ENCODE measurements at regions not wholly inside any gene's neighbourhood (a gene's known extent, or its start where the extent isn't known, plus 50 kb on each side); places are given as distances from the start of the nearest gene placed in this dataset.
"Not testable (repeated sequence)": the region's sequence is repeated elsewhere in the genome, so short reads cannot be mapped to it uniquely, and the experiment has no call there.

DNA sequence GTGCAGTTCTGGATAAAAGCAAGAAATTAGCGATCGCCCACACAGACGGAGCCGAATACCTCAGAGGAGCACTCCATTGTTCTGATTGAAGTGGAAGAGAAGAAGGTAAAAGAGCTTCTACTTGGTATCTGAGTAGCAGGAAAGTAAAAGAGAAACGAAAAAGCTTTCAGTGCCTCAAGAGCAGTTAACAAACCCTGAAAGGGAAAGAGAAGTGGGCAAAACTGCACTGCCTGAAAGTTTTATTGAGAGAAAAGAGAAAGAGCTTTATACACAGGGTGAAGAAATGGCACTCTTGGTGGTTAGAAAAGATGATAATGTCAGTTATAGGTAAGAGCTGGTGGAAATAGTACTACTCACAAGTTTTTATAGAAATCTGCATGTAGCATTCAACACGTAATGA is 192.8 kb downstream of the CDCA7 start:
- DNase-seq (ENCODE audit: low spot score) = no peak

DNA sequence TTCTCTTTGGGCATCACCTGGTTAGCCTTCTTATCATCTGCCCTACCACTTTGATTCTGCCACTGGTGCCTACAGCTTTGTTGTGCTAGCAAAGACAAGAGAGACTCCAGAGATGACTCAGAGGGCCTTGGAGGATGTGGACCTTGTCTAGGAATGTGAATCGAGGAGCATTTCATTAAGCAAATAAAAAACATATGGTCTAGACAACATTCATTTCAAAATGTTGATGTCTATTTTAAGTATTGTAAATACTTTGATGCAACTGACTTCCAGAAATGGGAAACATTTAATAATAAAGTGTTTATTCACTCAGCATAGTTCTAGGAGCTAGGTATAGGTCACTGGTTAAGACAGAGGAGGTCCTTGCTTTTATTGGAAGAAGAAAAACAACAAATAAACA is 195.5 kb downstream of the CDCA7 start:
- DNase-seq (ENCODE audit: low spot score) = no peak

DNA sequence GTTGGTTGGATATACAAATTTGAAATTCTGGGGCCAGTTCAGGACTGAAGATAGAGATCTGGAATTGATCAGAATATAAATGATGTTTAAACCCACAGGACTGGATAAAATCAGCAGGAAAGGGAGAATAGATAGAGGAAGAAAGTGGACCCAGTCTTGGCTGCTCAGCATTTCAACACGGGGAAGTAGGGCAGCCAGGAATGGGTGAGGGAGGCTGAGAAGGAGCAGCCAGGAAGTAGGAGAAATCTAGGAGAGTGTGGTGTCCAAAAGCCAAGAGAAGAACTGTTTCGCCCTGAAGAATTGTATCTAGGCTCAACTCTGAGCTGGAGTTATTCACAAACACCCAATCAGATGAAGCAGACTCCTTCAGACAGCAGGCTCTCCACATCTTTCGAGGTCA is 197.9 kb downstream of the CDCA7 start:
- DNase-seq (ENCODE audit: low spot score) = no peak

DNA sequence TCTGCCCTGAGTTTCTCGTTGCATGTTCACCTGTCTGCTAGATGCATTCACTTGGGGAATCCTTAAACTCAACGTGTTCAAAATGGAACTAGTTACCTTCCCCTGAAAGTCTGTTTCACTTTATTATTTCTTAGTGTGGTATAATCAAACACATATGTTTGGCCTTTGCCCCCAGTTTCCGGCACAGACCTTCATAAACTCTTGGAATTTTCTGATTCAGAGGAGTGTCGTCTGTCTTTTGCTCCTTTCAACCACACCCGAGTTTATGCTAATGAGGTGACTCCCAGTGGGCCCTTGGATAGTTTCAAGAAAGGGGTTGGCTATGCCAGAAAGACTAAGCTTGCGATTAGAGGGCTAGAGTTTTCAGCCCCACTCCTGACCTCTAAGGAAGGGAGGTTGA is 198.9 kb downstream of the CDCA7 start:
- DNase-seq (ENCODE audit: low spot score) = no peak

DNA sequence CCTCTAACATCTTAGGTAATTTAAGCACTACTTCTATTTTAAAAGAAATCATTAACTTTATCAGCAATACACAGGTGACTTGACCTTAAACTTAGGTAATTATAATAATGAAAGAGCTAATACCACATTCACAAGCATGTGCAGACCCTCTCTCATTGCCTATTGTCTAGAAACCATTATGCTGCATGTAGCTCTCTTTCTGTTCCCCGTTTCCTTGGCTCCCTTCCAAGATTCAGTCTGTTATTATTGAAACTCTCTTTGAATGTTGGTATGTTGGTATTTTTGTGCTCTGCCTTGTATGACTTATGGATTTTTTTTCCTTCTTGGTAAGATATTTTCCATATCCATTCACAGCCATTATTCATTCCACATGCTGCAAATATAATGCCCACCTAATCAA is 201.2 kb downstream of the CDCA7 start:
- DNase-seq (ENCODE audit: low spot score) = no peak

DNA sequence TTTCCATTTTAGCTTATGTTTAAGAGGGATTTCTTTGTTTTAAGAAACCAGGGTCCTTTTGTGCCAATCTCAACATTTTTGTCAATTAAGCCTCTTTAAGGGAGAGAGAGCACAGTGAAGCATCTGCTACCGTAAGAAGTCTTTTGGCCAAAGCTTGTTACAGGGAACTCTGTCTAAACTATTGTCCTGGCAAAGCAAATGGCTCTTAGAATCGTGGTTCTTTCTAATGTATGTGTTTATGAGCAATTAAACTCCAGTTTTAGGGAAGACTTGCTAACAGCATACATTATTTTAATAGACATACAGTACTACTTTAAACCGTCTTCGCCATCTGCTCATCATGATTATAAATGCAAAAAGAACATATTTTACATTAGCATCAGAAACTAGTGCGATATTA is 202.1 kb downstream of the CDCA7 start:
- DNase-seq (ENCODE audit: low spot score) = no peak

DNA sequence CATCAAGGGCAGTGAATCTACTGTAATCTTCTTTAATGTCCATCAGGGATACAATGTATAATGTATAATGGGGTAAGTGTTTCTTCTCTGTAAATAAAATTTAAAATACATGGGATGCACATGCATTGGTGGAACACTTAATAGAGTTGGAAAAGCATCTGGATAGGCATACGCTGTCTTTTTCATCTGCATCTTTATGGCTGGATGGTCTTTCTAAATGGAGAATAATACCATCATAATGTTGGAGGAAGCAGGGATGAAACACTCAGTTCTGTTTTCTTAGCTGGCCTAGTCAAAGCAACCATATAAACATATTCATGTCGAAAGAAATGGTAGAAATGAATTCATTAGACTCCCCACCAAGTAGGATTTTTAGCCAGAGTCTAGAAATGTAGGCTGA is 202.8 kb downstream of the CDCA7 start:
- no peak for DNase-seq (ENCODE audit: low spot score)

DNA sequence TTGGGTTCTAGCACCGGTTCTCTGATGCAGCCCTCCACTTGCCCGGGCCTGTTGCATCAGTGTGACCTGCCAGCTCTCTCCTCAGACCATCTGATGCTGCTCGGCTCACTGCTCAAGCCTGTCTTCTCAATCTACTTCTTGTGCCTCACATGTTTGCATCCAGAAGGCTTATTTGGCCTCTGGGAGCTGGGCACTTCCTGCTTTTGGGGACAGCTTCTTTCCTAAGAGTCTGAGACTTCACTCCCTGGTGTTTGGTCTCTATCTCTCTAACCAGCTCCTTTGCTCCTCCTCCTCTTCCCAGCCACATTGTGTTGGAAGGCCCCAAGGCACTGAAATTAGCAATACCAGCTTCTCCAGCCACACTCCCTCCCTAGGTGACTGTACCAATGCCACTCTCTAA is 212.8 kb downstream of the CDCA7 start:
- DNase-seq (ENCODE audit: low spot score) = no peak

DNA sequence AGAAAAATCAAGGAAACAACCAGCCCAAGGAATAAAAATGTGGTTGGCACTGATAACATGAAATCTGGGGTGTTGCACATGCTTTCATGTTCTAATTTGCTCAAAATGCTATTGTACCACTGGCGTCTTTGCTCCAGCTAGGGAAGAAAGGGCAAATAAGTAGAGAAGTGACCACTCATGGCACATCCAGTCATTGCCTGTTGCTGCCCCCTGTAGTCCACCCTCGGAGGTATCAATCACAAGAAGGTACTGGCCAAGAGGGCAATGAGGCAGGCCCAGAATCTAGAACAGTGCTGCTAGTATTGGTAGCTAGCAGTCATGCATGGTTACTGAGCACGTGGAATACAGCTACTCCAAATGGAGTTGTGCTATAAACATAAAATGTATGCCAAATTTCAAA is 213.4 kb downstream of the CDCA7 start:
- DNase-seq (ENCODE audit: low spot score) = no peak

DNA sequence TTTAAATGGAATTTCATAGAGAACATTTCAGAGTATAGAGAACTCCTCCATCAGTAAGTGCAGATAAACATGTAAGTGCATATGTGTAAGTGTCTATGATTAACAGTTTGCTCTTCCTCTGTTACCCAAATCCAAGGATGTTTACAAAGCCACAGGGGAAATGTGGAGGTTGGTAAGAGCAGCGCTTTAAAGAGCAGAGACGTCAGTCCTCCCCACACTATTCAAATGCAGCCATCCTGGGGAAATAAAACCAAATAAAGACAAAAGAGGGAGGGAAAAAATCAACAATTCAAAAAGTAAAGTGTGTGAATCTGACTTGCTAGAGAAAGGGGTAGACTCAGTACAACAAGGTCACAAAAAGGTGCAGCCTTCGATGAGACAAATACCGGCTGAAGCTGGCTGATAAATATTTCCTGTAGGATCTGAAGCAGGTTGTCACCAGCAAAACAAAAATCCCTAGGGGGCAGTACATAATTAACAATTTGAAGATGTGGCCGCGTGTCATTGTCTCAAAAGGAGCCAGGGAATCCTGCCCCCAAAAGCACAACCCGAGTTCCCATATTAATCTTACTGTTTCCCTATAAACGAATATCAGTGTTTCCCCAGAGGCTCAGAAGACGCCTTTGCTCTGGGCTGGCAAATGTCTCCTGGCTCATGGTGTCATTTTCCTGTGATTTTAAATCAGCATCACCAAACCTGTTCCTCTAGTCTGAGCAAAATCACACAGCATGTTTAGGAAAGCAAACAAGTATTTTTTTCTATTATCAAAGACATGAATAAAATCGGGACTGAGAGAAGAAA is 216.5 kb downstream of the CDCA7 start:
- no peak for DNase-seq (ENCODE audit: low spot score)

DNA sequence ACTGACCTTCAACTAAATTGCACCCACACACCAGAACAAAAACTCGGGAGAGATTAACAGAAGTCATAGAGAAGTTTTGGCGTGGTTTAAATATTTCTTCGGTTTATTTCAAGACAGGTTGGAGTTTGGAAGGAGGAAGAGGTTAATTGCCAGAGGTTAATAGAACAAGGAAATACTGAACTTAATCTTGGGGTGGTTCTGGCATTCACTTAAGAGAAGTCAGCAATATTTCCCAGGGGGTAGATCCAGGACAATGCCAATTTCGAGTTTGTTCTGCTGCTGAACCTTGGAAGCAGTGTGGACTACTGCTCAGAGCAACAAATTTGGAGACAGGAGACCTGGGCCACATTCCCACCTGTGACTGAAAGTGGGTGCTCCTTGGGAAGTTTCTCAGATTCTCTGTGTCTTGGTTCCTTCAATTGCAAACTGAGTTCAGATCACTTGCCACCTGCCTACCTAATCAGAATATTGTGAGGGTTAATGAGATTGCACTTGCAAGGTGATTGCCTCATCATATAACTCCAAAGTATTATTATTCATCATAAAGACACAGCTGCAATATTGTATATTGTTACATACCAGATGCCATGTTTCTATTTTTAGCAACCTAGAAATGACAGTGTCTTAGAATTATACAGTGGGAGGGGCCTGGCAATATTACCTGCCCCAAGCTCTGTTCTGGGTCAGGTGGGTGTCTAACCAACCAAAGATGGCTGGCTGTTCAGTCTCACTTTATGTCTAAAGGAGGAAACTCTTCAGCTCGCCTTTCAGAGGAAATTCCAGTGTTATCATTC is 217.4 kb downstream of the CDCA7 start:
- no peak for DNase-seq (ENCODE audit: low spot score)

DNA sequence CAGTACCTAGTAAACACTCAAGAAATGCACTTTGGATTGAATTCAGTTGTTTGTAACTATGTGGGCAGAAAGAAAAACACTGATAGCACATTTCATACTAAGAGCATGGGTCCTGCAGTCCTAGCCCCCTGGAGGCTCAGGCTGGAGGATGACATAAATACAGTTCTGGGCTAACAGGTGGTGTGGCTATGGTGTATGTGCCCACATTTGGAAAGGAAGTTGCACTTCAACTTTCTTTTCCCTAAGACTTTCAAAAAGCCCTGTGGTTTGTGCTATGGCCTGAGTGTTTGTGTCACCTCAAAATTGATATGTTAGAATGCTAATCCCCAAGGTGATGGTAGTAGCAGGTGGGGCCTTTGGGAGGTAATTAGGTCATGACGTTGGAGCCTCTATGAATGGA is 218.2 kb downstream of the CDCA7 start:
- DNase-seq (ENCODE audit: low spot score) = no peak

DNA sequence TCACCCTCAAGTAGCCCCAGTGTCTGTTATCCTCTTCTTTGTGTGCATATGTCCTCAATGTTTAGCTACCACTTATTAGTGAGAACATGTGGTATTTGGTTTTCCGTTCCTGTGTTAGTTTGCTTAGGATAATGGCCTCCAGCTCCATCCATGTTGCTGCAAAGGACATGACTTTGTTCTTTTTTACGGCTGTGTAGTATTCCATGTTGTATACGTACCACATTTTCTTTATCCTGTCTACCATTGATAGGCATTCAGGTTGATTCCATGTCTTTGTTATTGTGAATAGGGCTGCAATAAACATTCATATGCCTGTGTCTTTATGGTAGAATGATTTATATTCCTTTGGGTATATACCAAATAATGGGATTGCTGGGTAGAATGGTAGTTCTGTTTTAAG is 219.1 kb downstream of the CDCA7 start:
- DNase-seq (ENCODE audit: low spot score) = not testable (repeated sequence)

DNA sequence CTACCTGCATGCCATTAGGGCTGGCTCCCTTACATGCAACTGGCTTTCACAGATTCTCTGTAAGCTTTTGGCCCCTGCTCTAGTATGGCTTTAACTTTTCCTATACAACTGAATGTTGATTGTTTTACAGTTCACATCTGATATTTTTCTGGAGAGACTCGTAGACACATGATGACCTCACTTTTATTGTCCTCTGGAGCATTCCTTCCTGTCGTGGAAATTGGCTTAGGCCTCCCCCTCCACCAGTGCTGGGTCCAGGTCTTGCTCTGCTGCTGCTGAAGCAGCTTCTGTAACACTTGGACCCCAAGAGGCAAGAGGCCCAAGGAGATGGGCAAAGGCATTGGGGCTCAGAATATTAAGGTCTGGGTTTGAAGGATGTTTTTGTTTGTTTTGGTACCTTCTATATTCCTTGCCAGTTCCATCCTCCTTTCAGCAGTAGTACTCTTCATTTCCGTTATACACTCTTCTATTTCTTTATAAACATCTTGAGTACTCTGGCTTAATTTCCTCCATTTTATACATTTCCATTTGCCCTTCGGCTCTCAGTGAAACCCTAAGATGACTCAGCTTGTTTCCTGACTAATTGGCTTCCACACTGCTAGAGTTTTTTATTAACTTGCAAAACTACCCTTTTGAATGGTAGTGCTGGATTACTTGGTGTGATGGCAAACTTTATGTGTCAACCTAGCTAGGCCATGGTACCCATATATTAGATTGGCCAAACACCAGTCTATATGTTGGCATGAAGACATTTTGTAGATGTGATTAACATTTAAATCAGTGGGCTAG is 219.8 kb downstream of the CDCA7 start:
- no peak for DNase-seq (ENCODE audit: low spot score)

DNA sequence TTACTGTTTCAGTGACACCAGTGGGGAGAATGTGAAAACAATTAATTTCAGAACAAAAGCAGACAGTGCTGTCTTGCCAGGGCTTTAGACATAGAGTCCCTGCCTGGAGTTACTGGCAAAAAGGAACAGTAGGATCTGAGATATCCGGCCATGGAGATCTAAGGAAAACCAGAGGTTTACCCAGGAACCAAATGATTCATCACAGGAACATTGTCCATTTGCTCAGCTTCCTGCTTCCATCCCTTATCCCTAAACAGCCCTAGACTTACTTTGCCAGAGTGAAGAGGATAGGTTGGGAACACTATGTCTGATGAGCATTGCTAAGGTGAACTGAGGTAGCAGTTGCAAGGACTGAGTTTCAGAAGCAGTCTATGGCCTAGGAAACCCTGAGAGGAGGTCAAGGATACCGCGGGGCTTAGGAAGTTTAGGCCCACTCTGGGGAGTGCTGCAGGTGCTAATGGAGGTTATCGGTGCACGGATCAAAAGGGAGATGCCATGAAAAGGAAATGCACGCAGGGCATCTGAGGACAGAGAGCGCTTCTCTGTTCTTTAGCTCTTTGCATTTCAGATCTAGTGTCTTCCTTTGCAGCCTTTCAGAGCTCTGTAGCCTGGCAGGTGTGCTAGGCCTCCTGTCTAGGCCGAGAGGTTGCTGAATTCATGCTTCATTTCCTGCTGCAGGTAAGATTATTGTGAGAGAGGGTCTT is 223.9 kb downstream of the CDCA7 start:
- DNase-seq (ENCODE audit: low spot score) = no peak

DNA sequence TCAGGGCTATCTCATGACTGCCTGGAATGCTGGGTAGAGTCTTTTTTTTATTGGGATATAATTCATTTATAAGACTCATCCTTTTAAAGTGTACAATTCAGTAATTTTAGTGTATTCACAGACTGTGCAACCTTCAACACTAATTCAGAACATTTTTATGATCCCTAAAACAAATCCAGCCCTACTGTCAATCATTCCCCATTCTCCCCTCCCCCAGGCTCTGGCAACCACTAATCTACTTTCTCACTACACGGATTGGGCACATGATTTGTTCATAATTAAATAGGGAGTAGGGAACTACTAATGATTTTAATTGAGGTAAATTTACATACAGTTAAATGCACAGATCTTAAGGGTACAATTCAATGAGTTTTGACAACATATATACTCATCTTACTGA is 225.7 kb downstream of the CDCA7 start:
- DNase-seq (ENCODE audit: low spot score) = no peak

DNA sequence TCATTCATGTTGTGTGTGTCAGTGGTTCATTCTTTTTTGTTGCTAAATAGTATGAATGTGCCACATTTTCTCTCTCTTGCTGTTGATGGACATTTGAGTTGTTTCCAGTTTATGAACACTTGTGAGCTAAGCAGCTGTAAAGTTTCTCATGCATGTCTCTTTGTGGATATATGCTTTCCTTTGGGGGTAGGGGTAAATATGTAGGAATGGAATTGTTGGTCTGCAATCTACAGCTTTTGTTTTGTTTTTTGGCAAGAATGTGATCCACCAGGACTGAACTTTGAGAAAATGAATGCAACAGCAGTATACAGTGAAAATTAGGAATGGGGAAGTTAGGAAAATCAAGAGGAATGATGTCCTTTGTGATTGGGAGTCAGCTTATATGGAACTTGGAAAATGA is 226.3 kb downstream of the CDCA7 start:
- DNase-seq (ENCODE audit: low spot score) = no peak

DNA sequence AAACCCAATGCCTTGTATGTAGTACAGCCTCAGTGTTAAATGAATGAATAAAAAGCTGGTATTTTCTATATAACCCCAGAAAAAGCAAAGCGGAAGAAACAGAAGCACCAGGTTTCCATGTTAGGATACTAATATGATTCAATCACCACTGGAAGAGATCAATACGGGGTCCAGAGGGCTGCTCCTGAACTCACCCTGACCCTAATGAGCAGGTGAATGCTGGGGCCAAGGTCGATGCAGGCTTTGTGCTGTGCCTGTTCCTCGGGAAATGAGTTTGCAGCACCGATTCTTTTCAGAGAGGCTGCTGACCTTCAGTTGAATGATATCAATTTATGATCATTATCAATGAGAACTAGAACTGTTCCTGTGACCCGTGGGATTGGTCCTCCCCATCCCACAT is 228.5 kb downstream of the CDCA7 start:
- no peak for DNase-seq (ENCODE audit: low spot score)

DNA sequence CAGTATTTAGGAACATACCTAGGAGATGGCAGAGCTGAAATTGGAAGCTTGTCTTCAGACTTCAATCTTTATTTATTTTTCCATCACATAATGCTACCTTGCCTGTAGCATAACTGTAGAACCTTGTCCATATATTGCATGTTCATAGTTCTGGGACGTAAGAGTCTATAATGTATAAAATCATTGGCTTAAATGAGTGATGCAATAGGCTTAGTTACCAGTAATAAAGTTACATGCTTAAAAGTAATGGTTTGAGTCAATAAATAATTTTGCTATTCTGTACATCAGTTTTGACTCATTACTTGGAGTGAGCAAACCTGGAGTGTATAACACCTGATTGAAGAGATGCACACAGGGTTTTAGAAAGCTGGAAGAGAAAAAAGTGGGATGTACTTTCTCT is 229.3 kb downstream of the CDCA7 start:
- DNase-seq (ENCODE audit: low spot score) = no peak

DNA sequence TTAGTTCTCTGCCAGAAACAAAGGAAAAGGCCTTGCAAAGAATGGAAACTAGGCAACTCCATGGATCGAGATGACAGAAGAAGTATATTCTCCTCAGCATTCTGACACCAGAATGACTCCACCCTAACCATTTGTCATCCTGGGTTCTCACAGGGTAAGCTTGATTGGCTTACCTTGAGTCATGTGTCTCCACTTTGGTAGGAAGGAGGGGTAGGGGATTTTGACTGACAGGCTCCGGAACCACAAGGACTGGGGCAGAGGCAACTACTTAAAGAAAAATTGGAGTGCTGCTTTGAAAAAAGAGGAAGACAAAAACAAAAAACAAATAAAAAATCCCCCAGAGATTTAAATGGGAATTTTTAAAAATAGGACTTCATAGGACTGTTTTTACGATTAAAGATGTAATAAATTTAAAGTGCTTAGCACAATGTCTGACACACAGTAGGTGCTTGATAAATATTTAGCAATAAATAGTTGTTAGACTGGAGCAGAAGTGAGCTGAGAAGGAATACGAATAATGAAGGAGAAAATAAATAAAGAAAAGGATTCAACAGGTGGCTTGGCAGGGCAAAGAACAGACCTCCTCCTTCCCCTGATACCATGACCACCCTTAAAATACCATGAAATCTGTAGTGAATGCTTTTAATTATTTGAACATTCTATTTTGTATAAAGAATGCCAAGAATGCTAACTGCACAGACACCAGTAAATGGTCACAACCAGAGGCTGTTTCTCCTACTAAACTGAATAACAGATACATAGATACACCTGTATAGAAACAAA is 230.2 kb downstream of the CDCA7 start:
- DNase-seq (ENCODE audit: low spot score) = no peak

DNA sequence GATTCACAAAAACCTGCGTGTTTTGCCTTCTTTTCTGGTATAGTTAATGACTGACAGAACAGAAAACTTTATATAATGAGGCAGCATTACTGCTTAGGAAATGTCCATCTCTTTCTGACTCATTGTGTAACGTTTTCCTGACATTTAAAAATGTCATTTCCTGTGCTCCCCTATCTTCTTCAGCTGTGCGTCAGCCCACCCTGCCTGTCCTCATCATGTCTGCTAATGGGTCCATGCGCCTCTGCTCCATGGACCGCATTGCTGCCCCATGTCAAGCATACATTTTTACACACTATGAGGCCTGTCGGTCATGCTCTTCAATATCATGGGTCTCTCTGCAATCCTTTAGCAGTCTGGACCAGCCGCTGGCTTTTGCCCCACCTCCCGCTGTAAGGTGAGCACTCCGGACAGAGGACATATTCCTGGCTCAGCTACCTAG is 234.3 kb downstream of the CDCA7 start:
- DNase-seq (ENCODE audit: low spot score) = no peak
